ENCODE measurements at regions not wholly inside any gene's neighbourhood (a gene's known extent, or its start where the extent isn't known, plus 50 kb on each side); places are given as distances from the start of the nearest gene placed in this dataset.

DNA sequence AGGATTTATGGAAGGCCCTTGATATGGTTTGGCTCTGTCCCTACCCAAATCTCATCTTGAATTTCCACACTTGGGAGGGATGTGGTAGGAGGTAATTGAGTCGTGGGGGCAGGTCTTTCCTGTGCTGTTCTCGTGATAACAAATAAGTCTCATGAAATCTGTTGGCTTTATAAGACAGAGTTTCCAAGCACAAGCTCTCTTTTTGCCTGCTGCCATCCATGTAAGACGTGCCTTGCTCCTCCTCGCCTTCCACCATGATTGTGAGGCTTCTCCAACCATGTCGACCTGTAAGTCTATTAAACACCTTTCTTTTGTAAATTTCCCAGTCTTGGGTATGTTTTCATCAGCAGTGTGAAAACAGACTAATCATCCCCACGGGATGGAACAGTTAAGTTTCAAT, 557.2 kb upstream of the ISX start:
- TF ChIP-seq, protein P1, sequence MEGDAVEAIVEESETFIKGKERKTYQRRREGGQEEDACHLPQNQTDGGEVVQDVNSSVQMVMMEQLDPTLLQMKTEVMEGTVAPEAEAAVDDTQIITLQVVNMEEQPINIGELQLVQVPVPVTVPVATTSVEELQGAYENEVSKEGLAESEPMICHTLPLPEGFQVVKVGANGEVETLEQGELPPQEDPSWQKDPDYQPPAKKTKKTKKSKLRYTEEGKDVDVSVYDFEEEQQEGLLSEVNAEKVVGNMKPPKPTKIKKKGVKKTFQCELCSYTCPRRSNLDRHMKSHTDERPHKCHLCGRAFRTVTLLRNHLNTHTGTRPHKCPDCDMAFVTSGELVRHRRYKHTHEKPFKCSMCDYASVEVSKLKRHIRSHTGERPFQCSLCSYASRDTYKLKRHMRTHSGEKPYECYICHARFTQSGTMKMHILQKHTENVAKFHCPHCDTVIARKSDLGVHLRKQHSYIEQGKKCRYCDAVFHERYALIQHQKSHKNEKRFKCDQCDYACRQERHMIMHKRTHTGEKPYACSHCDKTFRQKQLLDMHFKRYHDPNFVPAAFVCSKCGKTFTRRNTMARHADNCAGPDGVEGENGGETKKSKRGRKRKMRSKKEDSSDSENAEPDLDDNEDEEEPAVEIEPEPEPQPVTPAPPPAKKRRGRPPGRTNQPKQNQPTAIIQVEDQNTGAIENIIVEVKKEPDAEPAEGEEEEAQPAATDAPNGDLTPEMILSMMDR (conservative IDR thresholded peaks at IDR 0.05 in 1 of 2, IDR thresholded peaks at IDR 0.05 in 1 of 2; ENCODE audit: low read depth in 1 of 2, low read length in 2 of 2), result no peak
- no peak for TF ChIP-seq EZH2 (IDR thresholded peaks at IDR 0.05; ENCODE audit: low read length, missing control alignments)
